ENCODE measurements at regions not wholly inside any gene's neighbourhood (a gene's known extent, or its start where the extent isn't known, plus 50 kb on each side); places are given as distances from the start of the nearest gene placed in this dataset.

DNA sequence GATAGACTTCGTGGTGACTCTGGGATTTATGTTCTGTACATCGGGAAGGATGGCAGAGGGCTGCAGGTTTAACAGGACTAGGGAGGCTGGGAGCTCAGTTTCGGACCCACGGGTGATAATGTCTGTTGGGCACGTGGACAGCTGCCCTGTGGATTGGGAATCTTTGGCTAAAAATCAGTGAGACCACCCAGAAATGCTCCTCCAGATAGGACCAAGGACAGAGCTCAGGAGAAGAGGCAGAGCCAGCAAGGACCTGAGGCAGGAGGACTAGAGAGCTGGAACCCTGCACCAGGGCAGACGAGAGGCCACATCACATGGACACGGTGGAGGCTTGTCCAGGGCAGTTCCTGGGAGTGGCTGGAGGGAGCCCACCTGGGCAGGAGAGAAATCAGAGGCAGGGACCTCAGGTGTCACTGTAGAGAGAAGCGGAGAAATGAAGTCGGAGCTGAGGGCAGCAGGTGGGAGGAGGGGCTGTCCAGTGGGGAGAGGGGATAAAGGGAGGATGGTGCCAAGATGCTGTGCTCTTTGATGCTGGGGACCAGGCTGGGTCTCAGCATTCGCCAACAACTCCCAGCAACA, 79.2 kb downstream of the CPZ start:
- intact Hi-C loops (cut with micrococcal nuclease; ENCODE audit: unreplicated experiment): no loop called here
- DNase-seq (ENCODE audit: low spot score): no peak
- no TSS peak for BruUV-seq (replicated peaks)
- ChIA-PET POLR2A (ENCODE audit: low non-redundant PET) (no interaction called here), CTCF (no interaction called here)
- Histone ChIP-seq H3K4me3 (ENCODE audit: low read depth, low read length, poor library complexity, severe bottlenecking) (no peak overlapping the region), H3K9me3 (ENCODE audit: low read depth, low read length, poor library complexity, severe bottlenecking) (no peaks in the 10 kb centered on the region), H3K4me1 (ENCODE audit: insufficient read depth, low read length, poor library complexity, severe bottlenecking) (no peaks in the 10 kb centered on the region), H3K27me3 (replicated peaks; ENCODE audit: insufficient read depth, low read depth, low read length, poor library complexity) (peaks cover 53% of the 10 kb centered on the region), H3K36me3 (ENCODE audit: insufficient read depth, low read length, poor library complexity, severe bottlenecking) (no peaks in the 10 kb centered on the region), H3K27ac (ENCODE audit: low read depth, low read length, poor library complexity, severe bottlenecking) (no peak overlapping the region)
- TF ChIP-seq CTCF (conservative IDR thresholded peaks at IDR 0.05; ENCODE audit: low read depth, low read length) (no peak), EZH2 (IDR thresholded peaks at IDR 0.05; ENCODE audit: borderline replicate concordance, low read depth, low read length, poor library complexity, severe bottlenecking) (no peak)

All from A673 (cell line).